Left forelimb (tissue), 1 donor: ENCODE measurements at regions not wholly inside any gene's neighbourhood (a gene's known extent, or its start where the extent isn't known, plus 50 kb on each side); places are given as distances from the start of the nearest gene placed in this dataset.

ENCODE experiments used
- DNase-seq: peaks from one replicate; pipeline ENCODE4 v3.0.0-alpha.2; 2018; ENCODE audit warnings: low spot score

GRCh38 chr5:105587963-105588662 is 2025.5 kb upstream of the NUDT12 start:
- DNase-seq, result no peak

- no peak for DNase-seq
Measured at GRCh38 chr5:105581988-105582690, 2019.5 kb upstream of the NUDT12 start.

GRCh38 chr5:105573575-105573974 is 2011.0 kb upstream of the NUDT12 start:
- DNase-seq, result no peak

- no peak for DNase-seq
Measured at GRCh38 chr5:105565531-105565930, 2002.9 kb upstream of the NUDT12 start.

- no peak for DNase-seq
Measured at GRCh38 chr5:105563842-105564241, 2001.3 kb upstream of the NUDT12 start.

GRCh38 chr5:105554568-105555169 is 1992.1 kb upstream of the NUDT12 start:
- DNase-seq, result no peak

- DNase-seq, result no peak
Measured at GRCh38 chr5:105544300-105544699, 1981.7 kb upstream of the NUDT12 start.

GRCh38 chr5:105536675-105537074 is 1974.1 kb upstream of the NUDT12 start:
- no peak for DNase-seq

GRCh38 chr5:105530716-105531261 is 1968.2 kb upstream of the NUDT12 start:
- DNase-seq, result no peak

GRCh38 chr5:105529851-105530250 is 1967.3 kb upstream of the NUDT12 start:
- DNase-seq, result no peak

GRCh38 chr5:105508519-105508918 is 1945.9 kb upstream of the NUDT12 start:
- DNase-seq, result no peak

GRCh38 chr5:105506692-105507277 is 1944.2 kb upstream of the NUDT12 start:
- no peak for DNase-seq

- no peak for DNase-seq
Measured at GRCh38 chr5:105503950-105504349, 1941.4 kb upstream of the NUDT12 start.

- no peak for DNase-seq
Measured at GRCh38 chr5:105501315-105501714, 1938.7 kb upstream of the NUDT12 start.

- no peak for DNase-seq
Measured at GRCh38 chr5:105475401-105475800, 1912.8 kb upstream of the NUDT12 start.

GRCh38 chr5:105462377-105462776 is 1899.8 kb upstream of the NUDT12 start:
- no peak for DNase-seq

GRCh38 chr5:105460721-105461120 is 1898.1 kb upstream of the NUDT12 start:
- no peak for DNase-seq

GRCh38 chr5:105453216-105453807 is 1890.7 kb upstream of the NUDT12 start:
- no peak for DNase-seq

GRCh38 chr5:105448271-105448670 is 1885.7 kb upstream of the NUDT12 start:
- no peak for DNase-seq

- no peak for DNase-seq
Measured at GRCh38 chr5:105430516-105430915, 1867.9 kb upstream of the NUDT12 start.

GRCh38 chr5:105428451-105429380 is 1866.1 kb upstream of the NUDT12 start:
- no peak for DNase-seq
